Mesothelial cell of epicardium (in vitro differentiated cells): ENCODE measurements at regions not wholly inside any gene's neighbourhood (a gene's known extent, or its start where the extent isn't known, plus 50 kb on each side); places are given as distances from the start of the nearest gene placed in this dataset.

Experiments used
- DNase-seq, 2 experiments: peaks; one replicate each; pipeline ENCODE4 v3.0.0; 2021; ENCODE audit warnings: low spot score in 2 of 2; ENCODE audit not compliant: unreplicated experiment in 2 of 2
- H3K27ac Mint-ChIP-seq: 2 replicates; pipeline ENCODE4 v1.8.0; 2021; ENCODE audit warnings: mixed read lengths
- H3K27me3 Mint-ChIP-seq: 2 replicates; pipeline ENCODE4 v1.8.0; 2021; ENCODE audit warnings: low read depth, mixed read lengths
- H3K36me3 Mint-ChIP-seq: 2 replicates; pipeline ENCODE4 v1.8.0; 2021; ENCODE audit warnings: mixed read lengths
- H3K4me1 Mint-ChIP-seq: 2 replicates; pipeline ENCODE4 v1.8.0; 2021; ENCODE audit warnings: mixed read lengths
- H3K4me3 Mint-ChIP-seq: 2 replicates; pipeline ENCODE4 v1.8.0; 2021; ENCODE audit warnings: mild to moderate bottlenecking, moderate library complexity, mixed read lengths
- H3K9me3 Mint-ChIP-seq: 2 replicates; pipeline ENCODE4 v1.8.0; 2021; ENCODE audit warnings: mixed read lengths
- TF ChIP-seq, protein P1 (sequence below): fragments of 200-600 bp; sonication (generic); IDR thresholded peaks from one replicate; pipeline ENCODE4 v1.5.0; 2021; ENCODE audit warnings: antibody characterized with exemption; ENCODE audit not compliant: unreplicated experiment

DNA sequence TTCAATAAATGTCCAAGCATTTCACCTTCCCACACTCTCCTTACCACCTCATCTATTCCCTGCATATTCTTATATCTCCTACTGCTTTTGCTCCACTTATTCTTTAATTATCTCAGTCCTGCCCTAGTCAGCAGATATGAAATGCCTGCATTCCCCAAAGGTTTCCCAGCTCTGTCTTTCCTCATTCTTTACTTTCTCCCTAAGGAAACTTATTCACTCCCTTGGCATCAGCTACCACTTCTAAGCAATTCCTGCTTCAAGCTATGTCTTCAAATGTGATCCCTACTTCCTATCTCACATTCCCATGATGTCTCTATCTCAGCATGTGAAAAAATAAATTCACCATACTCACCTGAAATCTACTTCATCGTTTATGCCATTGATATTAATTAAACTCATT is 111.8 kb downstream of the CAPZA3 start:
- TF ChIP-seq, protein P1, sequence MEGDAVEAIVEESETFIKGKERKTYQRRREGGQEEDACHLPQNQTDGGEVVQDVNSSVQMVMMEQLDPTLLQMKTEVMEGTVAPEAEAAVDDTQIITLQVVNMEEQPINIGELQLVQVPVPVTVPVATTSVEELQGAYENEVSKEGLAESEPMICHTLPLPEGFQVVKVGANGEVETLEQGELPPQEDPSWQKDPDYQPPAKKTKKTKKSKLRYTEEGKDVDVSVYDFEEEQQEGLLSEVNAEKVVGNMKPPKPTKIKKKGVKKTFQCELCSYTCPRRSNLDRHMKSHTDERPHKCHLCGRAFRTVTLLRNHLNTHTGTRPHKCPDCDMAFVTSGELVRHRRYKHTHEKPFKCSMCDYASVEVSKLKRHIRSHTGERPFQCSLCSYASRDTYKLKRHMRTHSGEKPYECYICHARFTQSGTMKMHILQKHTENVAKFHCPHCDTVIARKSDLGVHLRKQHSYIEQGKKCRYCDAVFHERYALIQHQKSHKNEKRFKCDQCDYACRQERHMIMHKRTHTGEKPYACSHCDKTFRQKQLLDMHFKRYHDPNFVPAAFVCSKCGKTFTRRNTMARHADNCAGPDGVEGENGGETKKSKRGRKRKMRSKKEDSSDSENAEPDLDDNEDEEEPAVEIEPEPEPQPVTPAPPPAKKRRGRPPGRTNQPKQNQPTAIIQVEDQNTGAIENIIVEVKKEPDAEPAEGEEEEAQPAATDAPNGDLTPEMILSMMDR: no peak
- Mint-ChIP-seq H3K36me3 (no peaks in the 10 kb centered on the region), H3K27ac (no peak overlapping the region), H3K4me3 (no peak overlapping the region), H3K9me3 (no peaks in the 10 kb centered on the region), H3K27me3 (peaks cover 1% of the 10 kb centered on the region), H3K4me1 (no peaks in the 10 kb centered on the region)
- DNase-seq: no peak

DNA sequence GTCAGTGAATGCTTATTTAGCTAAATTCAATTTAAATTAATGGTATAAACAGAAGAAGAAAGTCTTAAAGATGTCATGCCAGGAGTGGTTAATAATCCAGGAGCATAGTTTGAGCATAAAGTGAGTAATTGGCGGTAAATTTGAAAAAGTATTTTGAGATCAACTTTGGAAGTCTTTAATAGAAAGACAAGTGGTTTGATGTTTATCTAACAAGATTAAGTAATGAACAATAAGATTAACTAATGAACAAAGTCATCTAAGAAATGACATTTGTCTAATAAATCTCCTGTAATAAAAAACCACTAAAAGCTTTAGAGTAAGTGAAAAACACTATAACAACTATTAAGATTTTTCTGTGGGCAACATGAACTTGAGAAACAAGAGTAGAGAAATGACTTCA is 112.8 kb downstream of the CAPZA3 start:
- no peak overlapping the region for H3K4me3 Mint-ChIP-seq

DNA sequence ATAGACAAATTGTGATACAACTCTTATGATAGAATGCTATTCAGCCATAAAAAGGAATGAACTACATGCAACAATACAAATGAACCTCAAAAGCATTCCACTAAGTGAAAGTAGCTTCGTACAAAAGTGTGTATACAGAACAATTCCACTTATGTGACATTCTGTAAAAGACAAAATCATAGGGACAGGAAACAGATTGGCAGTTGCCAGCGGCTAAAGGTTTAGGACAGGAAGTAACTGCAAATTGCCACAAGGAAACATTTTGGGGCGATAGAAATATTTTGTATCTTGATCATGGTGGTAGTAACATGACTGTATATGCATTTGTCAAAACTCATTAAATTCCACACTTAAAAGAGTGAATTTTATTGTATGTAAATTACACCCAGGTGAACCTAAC is 113.4 kb downstream of the CAPZA3 start:
- Mint-ChIP-seq H3K9me3 (no peaks in the 10 kb centered on the region), H3K36me3 (no peaks in the 10 kb centered on the region)

More for the DNA sequence above, 112.8 kb downstream of the CAPZA3 start:
- no peak overlapping the region for H3K27ac Mint-ChIP-seq
- no peaks in the 10 kb centered on the region for H3K36me3 Mint-ChIP-seq
- H3K4me1 Mint-ChIP-seq: no peaks in the 10 kb centered on the region
- H3K27me3 Mint-ChIP-seq: peaks cover 1% of the 10 kb centered on the region
- no peaks in the 10 kb centered on the region for H3K9me3 Mint-ChIP-seq
- no peak for DNase-seq
- TF ChIP-seq, protein P1: no peak

DNA sequence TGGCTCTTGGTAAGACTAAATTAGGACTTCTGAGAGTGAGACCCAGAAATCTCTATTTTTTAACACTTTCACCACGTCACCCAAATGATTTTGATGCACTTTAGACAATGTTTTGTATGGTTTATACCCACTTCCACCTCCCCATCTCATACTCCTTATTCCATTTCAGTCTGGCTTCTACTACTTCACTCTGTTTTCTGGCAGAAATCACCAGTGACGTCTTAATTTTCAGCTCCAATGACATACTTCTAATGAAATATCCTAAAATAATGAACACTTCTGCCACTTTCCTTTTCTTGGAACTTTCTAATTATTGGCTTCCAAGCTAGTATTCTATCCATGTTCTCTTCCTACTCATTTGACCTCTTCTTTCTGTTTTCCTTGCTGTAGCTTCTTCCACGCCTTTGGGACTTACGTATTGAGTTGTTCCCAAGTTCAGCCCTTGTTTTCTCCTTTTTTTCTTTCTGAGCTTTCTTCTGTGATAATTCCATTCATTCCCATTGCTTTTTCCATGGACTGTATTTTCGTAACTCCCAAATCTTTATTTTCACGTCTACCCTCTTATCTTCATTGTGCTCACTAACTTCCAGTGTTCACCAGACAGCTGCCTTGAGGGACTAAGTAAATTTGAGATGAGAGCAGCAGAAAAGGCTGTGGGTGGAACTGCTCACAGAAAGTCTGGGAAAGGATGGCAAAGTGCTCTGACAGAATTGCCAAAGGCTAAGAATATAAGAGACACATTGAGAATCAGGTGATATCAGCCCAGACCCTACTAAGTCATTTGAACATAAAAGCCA is 115.8 kb downstream of the CAPZA3 start:
- no peaks in the 10 kb centered on the region for H3K36me3 Mint-ChIP-seq

More for the DNA sequence above, 113.4 kb downstream of the CAPZA3 start:
- no peak for DNase-seq
- Mint-ChIP-seq H3K27ac (no peak overlapping the region), H3K4me3 (no peak overlapping the region), H3K27me3 (peaks cover 1% of the 10 kb centered on the region), H3K4me1 (no peaks in the 10 kb centered on the region)
- TF ChIP-seq, protein P1: no peak

DNA sequence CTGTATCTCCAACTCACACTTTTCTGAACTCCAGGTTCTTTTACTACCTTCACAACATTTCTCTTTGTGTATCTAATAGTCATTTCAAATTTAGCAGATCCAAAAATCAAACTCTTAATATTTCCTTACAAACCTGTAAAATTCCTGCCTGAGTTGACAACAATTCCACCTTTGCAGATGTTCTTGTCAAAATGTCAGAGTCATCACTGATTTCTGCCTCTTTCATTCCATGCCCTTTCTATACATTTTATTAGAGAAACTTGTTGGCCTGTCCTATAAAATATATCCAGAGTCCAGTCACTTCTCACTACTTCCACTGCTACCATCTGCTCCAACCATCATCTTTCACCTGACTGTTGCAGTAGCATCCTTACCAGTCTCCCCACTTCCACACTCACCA is 119.7 kb downstream of the CAPZA3 start:
- no peak for DNase-seq
- H3K4me1 Mint-ChIP-seq: no peaks in the 10 kb centered on the region
- no peak overlapping the region for H3K27ac Mint-ChIP-seq

More for the DNA sequence above, 115.8 kb downstream of the CAPZA3 start:
- Mint-ChIP-seq H3K27me3 (no peaks in the 10 kb centered on the region), H3K27ac (no peak overlapping the region), H3K9me3 (no peaks in the 10 kb centered on the region), H3K4me3 (no peak overlapping the region), H3K4me1 (no peaks in the 10 kb centered on the region)
- TF ChIP-seq, protein P1: no peak
- no peak for DNase-seq

More for the DNA sequence above, 119.7 kb downstream of the CAPZA3 start:
- Mint-ChIP-seq H3K27me3 (no peaks in the 10 kb centered on the region), H3K9me3 (peaks cover 6% of the 10 kb centered on the region), H3K36me3 (no peaks in the 10 kb centered on the region), H3K4me3 (no peak overlapping the region)
- TF ChIP-seq, protein P1: no peak
